NCI-H2171 (cell line): ENCODE measurements at regions not wholly inside any gene's neighbourhood (a gene's known extent, or its start where the extent isn't known, plus 50 kb on each side); places are given as distances from the start of the nearest gene placed in this dataset.

ENCODE experiments used
- DNase-seq: peaks from one replicate; lab custom pipeline; 2025; lab: John Stamatoyannopoulos, UW

- DNase-seq, result no peak
These were observed 50.2 kb upstream of the CDK1 start for GRCh38 chr10:60728056-60728455.

GRCh38 chr10:60726257-60726656, 52.0 kb upstream of the CDK1 start:
- no peak for DNase-seq

DNA sequence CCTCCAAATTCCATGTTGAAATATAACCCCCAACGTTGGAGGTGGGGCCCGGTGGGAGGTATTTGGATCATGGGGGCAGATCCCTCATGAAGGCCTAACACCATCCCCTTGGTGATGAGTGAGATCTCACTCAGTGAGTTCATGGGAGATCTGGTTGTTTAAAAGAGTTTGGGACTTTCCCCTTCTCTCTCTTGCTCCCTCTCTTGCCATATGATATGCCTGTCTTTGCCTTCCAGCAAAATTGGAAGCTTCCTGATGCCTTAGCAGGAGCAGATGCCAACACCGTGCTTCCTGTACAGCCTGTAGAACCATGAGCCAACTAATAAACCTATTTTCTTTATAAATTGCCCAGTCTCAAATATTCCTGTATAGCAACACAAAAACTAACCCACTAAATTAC, 55.7 kb upstream of the CDK1 start:
- no peak for DNase-seq

DNA sequence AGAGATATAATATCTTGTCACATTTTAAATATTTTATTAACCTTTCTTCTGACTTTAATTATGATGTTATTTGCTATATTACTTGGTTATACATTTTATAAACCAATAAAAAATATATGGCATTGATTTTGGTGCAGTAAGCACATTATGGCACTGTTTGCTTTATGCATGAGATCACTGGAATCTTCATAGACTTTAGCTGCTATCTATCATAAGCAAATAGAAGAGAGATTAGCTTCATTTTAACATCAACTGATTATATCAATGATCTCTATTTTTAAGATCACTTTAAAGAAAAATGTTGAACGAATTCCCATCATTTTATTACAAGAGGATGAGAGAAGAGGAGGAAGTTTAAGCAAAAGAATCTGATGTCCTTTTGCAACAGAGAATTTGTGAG, 58.6 kb upstream of the CDK1 start:
- no peak for DNase-seq

DNA sequence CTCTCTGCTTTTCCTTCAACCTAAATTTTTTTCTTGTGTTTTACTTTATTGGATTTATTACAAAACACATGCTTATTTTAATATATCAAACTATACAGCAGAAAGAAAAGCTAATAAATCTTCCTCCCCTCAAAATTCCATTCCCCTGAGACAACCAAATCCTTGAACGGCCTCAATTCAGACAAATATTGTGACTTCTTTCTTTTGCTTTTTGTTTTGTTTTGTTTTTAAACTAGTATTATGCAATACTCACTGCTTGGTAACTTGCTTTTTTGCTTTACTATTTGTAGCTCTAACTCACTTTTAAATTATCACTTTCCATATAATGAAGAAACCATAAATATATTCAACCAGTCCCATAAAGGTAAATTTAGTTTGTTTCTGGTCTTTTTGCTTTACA, 59.4 kb upstream of the CDK1 start:
- DNase-seq, result no peak

DNA sequence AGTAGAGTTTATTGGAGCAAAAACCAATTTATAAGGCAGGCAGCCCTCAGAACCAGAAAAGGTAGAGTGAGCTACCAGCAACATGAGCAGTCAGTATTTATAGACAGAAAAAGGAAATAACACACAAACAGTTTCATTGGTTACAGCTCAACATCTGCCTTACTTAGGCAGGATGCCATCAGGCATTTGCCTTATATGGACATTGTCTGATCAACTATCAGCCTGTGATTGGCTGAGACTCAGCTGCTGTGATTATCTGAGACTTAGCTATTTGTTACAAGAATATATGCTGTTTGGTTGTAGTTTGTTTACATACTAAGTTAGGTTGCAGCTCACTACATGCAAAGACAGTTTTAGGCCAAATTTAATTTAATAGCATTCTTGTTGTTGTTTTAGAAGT, 60.4 kb upstream of the CDK1 start:
- no peak for DNase-seq

GRCh38 chr10:60714233-60714632, 64.0 kb upstream of the CDK1 start:
- DNase-seq, result no peak

DNA sequence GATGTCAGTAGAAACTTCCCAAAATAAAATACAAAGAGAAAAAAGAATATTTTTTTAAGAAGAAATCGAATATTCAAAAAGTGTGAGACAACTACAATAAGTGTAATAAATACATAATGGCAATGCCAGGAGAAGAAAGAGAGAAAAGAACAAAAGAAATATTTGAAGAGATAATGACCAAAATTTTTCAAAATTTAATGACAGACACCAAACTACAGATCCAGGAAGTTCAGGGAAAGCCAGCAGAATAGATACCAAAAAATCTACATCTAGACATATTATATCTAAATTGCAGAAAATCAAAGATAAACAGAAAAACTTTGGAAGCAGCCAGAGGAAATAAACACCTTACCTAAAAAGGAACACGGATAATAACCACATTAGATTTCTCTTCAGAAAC, 66.8 kb upstream of the CDK1 start:
- no peak for DNase-seq

DNA sequence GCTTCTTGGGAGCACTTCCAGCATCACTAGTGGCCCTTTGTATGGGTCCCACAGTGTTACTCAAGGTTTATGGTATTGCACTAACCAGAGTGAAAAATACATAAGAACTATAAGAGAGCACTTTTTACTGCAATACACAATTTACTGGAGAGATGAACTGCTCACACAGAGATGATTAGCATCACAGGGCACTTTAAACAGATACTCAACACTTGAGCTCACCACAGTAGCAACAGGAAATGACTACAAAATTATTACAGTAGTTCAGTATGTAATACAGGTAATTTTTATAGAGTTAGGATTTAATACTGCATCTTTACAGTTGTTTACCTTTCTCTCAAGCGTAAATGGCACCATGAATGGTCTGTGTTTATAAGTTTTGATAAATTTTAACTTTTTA, 68.2 kb upstream of the CDK1 start:
- no peak for DNase-seq

GRCh38 chr10:60708666-60709065, 69.6 kb upstream of the CDK1 start:
- no peak for DNase-seq

- DNase-seq, result no peak
These were observed 70.4 kb upstream of the CDK1 start for GRCh38 chr10:60707841-60708240.

DNA sequence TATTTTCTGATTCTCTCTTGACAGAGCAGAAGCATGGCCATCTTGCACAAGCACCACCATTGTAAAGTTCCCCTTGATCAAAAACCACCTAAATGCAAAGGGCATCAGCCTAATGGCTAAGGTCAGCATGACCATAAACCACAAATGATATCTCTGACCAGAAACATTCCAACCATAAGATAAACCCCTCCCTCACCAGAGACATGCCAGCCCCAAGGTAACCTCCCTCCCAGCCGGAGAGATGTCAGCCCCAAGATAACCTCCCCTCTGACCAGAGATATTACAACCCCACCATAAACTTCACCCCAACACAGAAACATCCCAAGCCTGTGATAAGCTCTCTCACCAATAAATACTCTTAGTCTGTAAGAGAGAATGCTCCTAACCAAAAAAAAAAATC, 72.1 kb upstream of the CDK1 start:
- DNase-seq, result no peak

GRCh38 chr10:60705376-60705775, 72.9 kb upstream of the CDK1 start:
- no peak for DNase-seq

DNA sequence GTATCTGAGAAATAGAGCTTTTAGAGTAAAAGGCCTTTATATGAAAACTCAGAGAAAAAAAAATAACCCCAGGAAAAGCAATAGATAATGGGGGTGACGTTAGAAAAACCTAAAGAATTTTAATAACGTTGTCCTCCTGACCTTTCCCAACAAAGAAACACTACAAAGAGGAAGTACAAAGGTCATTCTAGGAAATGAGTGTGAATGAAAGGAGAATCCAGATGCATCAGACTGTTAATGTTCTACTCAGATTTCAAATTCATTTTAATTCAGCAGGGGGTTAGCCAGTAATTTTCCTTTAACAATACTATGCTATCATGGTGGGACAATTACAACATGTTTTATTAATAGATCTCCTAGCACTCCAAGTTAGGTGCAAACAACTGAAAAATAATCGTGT, 73.8 kb upstream of the CDK1 start:
- no peak for DNase-seq

DNA sequence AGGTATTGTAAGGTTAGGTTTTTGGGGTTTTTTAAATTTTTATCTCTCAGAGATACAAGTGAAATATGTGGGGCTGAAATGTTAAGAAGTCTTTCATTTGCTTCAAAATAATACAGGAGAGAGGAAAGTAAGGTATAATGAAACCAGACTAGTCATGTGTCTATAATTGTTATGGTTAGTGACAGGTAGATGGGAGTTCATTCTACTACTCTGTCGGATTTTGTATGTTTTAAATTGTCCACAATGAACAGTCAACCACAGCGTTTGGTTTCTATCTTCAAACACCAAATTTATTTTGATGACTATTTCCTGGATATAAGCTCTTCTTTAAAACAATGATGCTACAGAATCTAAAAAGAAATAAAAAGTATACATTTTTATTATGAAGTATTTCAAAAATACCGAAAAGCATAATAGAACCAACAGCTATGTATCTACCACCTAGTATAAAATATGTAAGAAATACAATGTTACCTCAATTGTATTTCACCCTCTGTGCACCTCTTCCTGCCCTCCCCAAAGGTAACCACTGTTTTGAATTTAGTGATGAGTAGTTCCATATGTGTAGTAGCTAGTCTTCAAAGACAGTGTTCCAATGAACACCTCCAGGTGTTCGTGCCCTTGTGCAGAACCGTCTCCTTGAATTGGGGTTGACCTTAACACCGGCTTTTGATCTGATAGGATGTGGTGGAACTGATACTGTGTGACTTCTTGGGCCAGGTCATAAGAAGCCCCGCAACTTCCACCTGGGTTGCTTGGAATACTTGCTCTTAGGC, 74.8 kb upstream of the CDK1 start:
- no peak for DNase-seq

DNA sequence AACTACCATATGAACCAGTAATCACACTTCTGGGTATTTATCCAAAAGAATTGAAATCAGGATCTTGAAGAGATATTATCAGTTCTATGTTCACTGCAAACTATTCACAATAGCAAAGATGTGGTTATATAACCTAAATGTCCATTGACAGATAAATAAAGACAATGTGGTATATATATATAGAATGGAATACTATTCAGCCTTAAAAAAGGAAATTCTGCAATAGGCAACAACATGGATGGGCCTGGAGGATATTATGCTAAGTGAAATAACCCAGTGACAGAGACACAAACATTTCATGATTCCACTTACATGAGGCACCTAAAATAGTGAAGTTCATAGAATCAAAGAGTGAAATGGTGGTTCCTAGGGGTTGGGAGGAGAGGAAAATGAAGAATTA, 90.6 kb upstream of the CDK1 start:
- DNase-seq, result no peak

DNA sequence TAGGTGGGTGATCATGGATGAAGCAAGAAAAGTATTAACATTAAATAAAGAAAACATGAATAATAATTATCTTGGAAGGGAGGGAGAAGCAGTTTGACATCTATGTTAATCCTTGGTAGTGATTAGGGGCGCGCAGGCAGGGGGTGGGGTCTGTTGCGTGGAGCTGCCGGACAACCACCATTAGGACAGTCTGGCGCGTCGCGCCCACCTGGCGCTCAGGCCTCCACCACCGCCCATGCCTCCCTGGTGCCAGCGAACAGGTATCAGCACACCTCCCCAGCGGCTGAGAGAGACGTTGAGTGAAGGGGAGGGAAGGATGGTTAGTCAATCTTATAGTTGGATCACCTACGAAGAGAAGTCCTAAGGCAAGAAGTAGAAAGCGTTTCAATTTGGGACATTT, 94.2 kb upstream of the CDK1 start:
- DNase-seq, result no peak

DNA sequence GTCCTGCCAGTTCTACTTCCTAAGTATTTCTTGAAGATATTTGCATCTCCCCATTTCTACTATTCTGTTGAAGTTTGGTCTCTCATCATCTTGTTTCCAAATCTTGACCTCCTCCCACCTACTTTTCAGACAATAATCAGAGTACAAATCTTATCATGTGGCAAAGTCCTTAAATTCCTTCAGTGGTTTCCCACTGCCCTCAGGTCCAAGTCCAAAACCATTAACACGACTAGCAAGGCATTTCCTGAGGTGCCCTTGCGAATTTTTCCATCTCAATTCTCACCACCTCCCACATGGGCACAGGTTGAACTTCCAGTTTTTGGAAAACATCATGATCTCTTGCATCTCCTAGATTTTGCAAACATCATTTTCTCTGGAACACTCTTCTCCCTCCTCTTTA, 97.2 kb upstream of the CDK1 start:
- no peak for DNase-seq

DNA sequence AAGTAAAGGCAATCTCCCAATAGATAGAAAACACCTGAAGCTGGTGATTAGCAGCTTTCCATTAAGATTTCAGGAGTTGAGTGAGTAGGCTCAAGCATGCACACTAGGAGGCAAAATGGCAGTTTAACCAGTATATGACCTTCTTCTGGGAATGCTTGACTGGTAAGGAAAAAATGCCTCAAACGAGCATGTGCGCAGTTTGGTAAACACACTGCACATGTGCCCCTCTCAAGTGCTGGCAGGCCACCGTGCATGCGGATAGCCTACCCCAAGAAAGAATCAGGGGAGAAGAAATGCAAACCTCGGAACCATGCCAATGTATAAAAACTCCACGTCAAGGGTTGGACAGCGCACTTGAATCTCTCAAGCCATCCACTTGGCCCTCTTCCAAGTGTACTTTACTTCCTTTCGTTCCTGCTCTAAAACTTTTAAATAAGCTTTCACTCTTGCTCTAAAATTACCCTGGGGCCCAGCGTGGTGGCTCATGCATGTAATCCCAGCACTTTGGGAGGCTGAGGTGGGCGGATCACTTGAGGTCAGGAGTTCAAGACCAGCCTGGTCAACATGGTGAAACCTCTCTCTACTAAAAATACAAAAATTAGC, 98.8 kb upstream of the CDK1 start:
- DNase-seq, result no peak

DNA sequence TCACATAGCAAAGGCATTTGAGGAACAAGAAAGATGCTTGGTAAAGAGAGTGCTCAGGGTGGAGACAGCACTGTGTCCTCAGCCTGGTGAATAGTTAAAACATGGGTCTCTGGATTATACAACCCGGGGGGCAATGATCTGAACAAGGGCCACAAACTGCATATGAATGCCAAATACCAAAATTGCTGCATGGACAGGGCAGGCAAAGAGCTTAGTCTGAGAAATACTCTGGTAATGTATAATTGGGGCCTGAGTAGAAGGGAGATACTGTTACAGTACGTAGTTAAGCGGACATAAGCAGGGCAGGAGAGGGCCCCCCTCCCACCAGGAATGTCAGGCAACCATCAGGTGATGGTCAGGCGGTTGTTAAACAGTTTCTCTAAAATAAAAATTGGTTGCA, 99.3 kb upstream of the CDK1 start:
- no peak for DNase-seq

DNA sequence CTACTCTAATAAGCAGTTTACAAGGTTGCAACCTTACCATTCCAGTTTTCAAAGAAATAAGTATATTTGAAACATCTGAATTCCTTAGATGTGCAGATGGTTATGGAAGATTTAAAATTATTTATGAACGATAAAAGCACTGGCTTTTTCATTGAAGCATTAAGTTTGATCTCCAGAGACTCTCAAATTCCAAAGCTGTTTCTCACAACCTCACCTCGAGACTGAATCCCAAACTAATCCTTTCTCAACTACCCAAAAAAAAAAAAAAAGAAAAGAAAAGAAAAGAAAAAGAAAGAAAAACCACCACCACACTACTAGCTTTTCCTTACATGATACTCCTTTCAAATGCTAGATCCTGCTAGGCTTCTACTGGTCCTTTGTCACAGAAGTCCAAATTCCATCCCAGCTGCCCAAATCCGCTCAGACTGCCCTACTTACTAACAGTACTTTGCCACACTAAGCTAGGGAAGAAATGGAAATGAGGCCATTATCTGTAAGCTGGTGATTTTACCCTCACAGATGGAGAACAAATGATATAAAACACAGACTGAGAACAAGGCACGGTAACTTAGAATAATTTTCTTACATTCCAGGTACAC, 100.6 kb upstream of the CDK1 start:
- DNase-seq, result no peak

DNA sequence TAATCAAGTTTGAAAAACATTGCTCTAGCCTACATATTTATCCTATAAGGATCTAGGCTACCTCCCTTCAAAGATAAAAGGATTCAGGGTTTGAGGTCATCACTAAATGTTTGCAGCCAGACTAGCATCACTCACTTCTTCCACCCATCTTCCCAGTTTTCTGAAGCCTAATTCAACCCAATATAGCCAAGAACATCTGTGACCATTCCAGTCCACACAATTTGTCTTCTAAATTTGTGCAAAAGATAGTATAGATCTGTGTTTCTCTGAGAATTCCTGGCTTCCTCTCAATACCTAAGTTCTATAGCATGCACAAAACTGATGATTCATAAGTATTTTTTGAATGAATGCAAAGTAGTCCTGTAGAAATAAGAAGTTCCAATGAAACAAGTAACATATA, 103.0 kb upstream of the CDK1 start:
- no peak for DNase-seq

DNA sequence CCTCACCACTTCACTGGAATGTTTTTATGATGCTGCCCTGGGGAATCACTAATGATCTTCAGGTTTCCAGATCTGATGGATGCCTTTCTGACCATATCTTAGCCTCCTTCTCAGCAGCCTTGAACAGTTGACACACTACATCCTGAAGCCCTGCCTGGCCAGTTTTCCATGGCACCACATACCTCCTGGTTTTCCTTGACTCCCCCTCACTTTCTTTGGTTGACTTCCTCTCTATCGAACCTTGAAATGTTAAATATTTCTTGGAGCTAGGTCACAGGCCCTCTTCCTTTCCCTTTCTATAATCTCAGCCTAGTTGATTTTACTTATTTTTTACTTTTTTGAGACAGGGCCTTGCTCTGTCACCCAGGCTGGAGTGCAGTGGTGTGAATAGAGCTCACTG, 108.8 kb upstream of the CDK1 start:
- no peak for DNase-seq

GRCh38 chr10:60666221-60666620, 112.1 kb upstream of the CDK1 start:
- no peak for DNase-seq
